IMR-90 (cell line): ENCODE measurements at regions not wholly inside any gene's neighbourhood (a gene's known extent, or its start where the extent isn't known, plus 50 kb on each side); places are given as distances from the start of the nearest gene placed in this dataset.

Experiments
- ATAC-seq: fragments of 200-7000 bp; cut with Tn5 transposase; 2 replicates; pipeline ENCODE4 v1.9.1; 2020; ENCODE audit warnings: low read depth, mild to moderate bottlenecking, moderate library complexity
- BruUV-seq: library from RNA; stranded (reverse); fragments of 400-500 nt; replicated peaks from 2 replicates; lab custom pipeline; 2021; lab: Mats Ljungman, UMichigan
- CTCF ChIA-PET: fragments of 300-600 bp; formaldehyde crosslinking; extraction: SDS; loops from one replicate; lab custom pipeline; 2021; ENCODE audit warnings: antibody characterized with exemption; lab: Yijun Ruan, JAX
- POLR2A ChIA-PET: fragments of 300-600 bp; sonication (Branson Sonifier 250); formaldehyde crosslinking; loops from one replicate; lab custom pipeline; 2022; ENCODE audit warnings: antibody characterized with exemption; ENCODE audit not compliant: unreplicated experiment; lab: Charles Lee
- DNase-seq: peaks from one replicate; pipeline ENCODE4 v3.0.0; 2013
- H2AFZ ChIP-seq: replicated peaks from 2 replicates; pipeline ENCODE3; 2013; ENCODE audit warnings: low read length, mild to moderate bottlenecking; ENCODE audit not compliant: poor library complexity
- H2AK5ac ChIP-seq: 2 replicates; pipeline ENCODE4 v1.6.1; 2013; ENCODE audit warnings: low read depth, low read length, inconsistent platforms
- H2AK9ac ChIP-seq: replicated peaks from 2 replicates; pipeline ENCODE3; 2013; ENCODE audit warnings: mild to moderate bottlenecking, low read depth, low read length, moderate library complexity; ENCODE audit not compliant: poor library complexity
- H2BK120ac ChIP-seq: 2 replicates; pipeline ENCODE4 v1.6.1; 2013; ENCODE audit warnings: low read depth, low read length, inconsistent platforms
- H2BK15ac ChIP-seq: 3 replicates; pipeline ENCODE4 v1.6.1; 2013; ENCODE audit warnings: low read depth, low read length, inconsistent platforms
- H2BK20ac ChIP-seq: 2 replicates; pipeline ENCODE4 v1.6.1; 2013; ENCODE audit warnings: low read depth, mild to moderate bottlenecking, inconsistent platforms, low read length, moderate library complexity
- H2BK5ac ChIP-seq: 2 replicates; pipeline ENCODE4 v1.6.1; 2013; ENCODE audit warnings: mild to moderate bottlenecking, low read depth, low read length, inconsistent platforms; ENCODE audit not compliant: poor library complexity, severe bottlenecking
- H3K14ac ChIP-seq: replicated peaks from 2 replicates; pipeline ENCODE4 v1.6.1; 2013; ENCODE audit warnings: low read depth, low read length, inconsistent platforms
- H3K18ac ChIP-seq: 2 replicates; pipeline ENCODE4 v1.6.1; 2013; ENCODE audit warnings: low read depth, low read length, control low read depth
- H3K23ac ChIP-seq: 2 replicates; pipeline ENCODE4 v1.6.1; 2013; ENCODE audit warnings: low read depth, low read length, inconsistent platforms
- H3K27ac ChIP-seq: 2 replicates; pipeline ENCODE4 v1.5.1; 2013; ENCODE audit warnings: mild to moderate bottlenecking, control low read depth, low read length; ENCODE audit not compliant: insufficient read depth
- H3K27me3 ChIP-seq: 2 replicates; pipeline ENCODE4 v1.6.1; 2013; ENCODE audit warnings: low read length; ENCODE audit not compliant: control insufficient read depth, insufficient read depth
- H3K36me3 ChIP-seq: 2 replicates; pipeline ENCODE4 v1.6.1; 2013; ENCODE audit warnings: low read length, mixed read lengths; ENCODE audit not compliant: control insufficient read depth, insufficient read depth
- H3K4ac ChIP-seq: 2 replicates; pipeline ENCODE4 v1.6.1; 2013; ENCODE audit warnings: low read depth, low read length, inconsistent platforms
- H3K4me1 ChIP-seq: 2 replicates; pipeline ENCODE4 v1.6.1; 2013; ENCODE audit warnings: low read length, mixed read lengths; ENCODE audit not compliant: control insufficient read depth, insufficient read depth
- H3K4me2 ChIP-seq: 2 replicates; pipeline ENCODE4 v1.6.1; 2013; ENCODE audit warnings: low read depth, mild to moderate bottlenecking, control low read depth, low read length, moderate library complexity
- H3K4me3 ChIP-seq: 2 replicates; pipeline ENCODE4 v1.5.1; 2013; ENCODE audit warnings: low read depth, mild to moderate bottlenecking, control low read depth, low read length, moderate library complexity; ENCODE audit not compliant: insufficient read depth
- H3K56ac ChIP-seq: 2 replicates; pipeline ENCODE4 v1.6.1; 2013; ENCODE audit warnings: low read length, inconsistent platforms; ENCODE audit not compliant: insufficient read depth; ENCODE audit errors: extremely low read depth
- H3K79me1 ChIP-seq, 2 experiments: 2 replicates each; pipeline ENCODE4 v1.6.1; 2013; ENCODE audit warnings: low read length in 2 of 2, inconsistent platforms in 1 of 2, low read depth in 1 of 2
- H3K9ac ChIP-seq: 2 replicates; pipeline ENCODE4 v1.6.1; 2013; ENCODE audit warnings: low read depth, low read length, control low read depth
- H3K9me1 ChIP-seq: 2 replicates; pipeline ENCODE4 v1.6.1; 2013; ENCODE audit warnings: low read length, inconsistent platforms; ENCODE audit not compliant: insufficient read depth
- H3K9me3 ChIP-seq: 2 replicates; pipeline ENCODE4 v1.6.1; 2013; ENCODE audit warnings: low read length; ENCODE audit not compliant: control insufficient read depth, insufficient read depth
- H4K20me1 ChIP-seq: 2 replicates; pipeline ENCODE4 v1.6.1; 2013; ENCODE audit warnings: low read length, inconsistent platforms; ENCODE audit not compliant: insufficient read depth
- H4K5ac ChIP-seq: 2 replicates; pipeline ENCODE4 v1.6.1; 2013; ENCODE audit warnings: mild to moderate bottlenecking, low read depth, low read length, control low read depth
- H4K8ac ChIP-seq, 2 experiments: 2 replicates each; pipeline ENCODE4 v1.6.1; 2013; ENCODE audit warnings: low read depth in 2 of 2, low read length in 2 of 2, control low read depth in 1 of 2, inconsistent platforms in 1 of 2
- H4K91ac ChIP-seq: 2 replicates; pipeline ENCODE4 v1.6.1; 2013; ENCODE audit warnings: low read depth, low read length, inconsistent platforms; ENCODE audit not compliant: insufficient read depth
- CHD1 ChIP-seq: IDR thresholded peaks from 2 replicates; pipeline ENCODE4 v1.6.1; 2012; ENCODE audit warnings: low read depth, low read length, improper control_type of control experiment
- POLR2A ChIP-seq: IDR thresholded peaks from 2 replicates; pipeline ENCODE4 v1.6.1; 2012; ENCODE audit warnings: mild to moderate bottlenecking, low read depth, low read length
- USF2 ChIP-seq: fragments of 150-350 bp; IDR thresholded peaks from 2 replicates; pipeline ENCODE4 v1.6.1; 2017; ENCODE audit warnings: mild to moderate bottlenecking, antibody characterized with exemption, low read length, low read depth
- WGBS, 2 experiments: methylation state at CpG; one replicate each; pipeline versions ENCODE4 v1.1.5 to v1.1.7; 2013; ENCODE audit warnings: missing lambda C conversion rate in 2 of 2; ENCODE audit not compliant: insufficient read length in 1 of 2; ENCODE audit errors: extremely low coverage in 2 of 2; 5-methylcytosine and 5-hydroxymethylcytosine counted together
- dilution Hi-C: fragments of 300-500 bp; cut with HindIII; formaldehyde crosslinking; loops from one replicate; pipeline ENCODE4 v1.14.3; 2018; ENCODE audit warnings: low sequenced_read_pairs; ENCODE audit not compliant: unreplicated experiment
- in situ Hi-C: fragments of 300-500 bp; cut with MboI; formaldehyde crosslinking; loops from 3 replicates; pipeline ENCODE4 v1.14.3; 2019; ENCODE audit warnings: low sequenced_read_pairs, inconsistent platforms, mixed read lengths
- intact Hi-C: fragments of 100-400 bp; cut with micrococcal nuclease; formaldehyde crosslinking; loops from 2 replicates; pipeline ENCODE4 v1.10.0; 2022

DNA sequence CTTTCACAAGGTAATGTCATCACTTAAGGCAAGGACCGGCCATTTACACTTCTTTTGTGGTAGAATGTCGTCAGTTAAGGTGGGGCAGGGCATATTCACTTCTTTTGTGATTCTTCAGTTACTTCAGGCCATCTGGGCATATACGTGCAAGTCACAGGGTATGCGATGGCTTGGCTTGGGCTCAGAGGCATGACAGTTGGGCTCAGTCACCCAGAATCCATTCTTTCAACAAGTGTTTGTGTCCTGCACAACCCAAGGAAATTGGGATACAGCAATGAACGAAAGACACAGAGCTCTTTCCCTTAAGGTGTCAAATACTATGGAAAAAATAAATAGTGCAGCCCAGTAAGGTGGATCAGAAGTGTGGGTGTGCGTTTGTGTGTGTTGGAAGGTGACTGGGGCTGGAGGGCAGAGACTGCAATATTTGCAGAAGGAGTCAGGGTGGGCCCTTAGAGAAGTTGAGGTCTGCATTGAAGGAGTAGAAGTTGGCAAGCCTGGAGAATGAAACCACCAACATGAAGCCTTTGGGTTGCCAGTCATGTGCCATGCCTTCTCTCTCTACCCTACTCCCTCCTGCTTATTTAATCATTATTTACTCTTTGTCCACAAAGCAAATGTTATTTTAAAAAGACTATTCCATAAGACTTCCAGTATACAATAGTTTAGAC is 222.8 kb upstream of the PRKCQ start:
- no peaks in the 10 kb centered on the region for H3K79me1 ChIP-seq
- no peak overlapping the region for H3K9ac ChIP-seq
- no peak overlapping the region for H2AK5ac ChIP-seq
- H3K56ac ChIP-seq = no peak overlapping the region
- no peak overlapping the region for H3K4me3 ChIP-seq
- H2BK20ac ChIP-seq = no peak overlapping the region
- no peaks in the 10 kb centered on the region for H3K4me1 ChIP-seq
- H3K18ac ChIP-seq = no peak overlapping the region
- no peak overlapping the region for H2AK9ac ChIP-seq
- no peaks in the 10 kb centered on the region for H4K20me1 ChIP-seq
- WGBS, 2 experiments = 70% methylated on average over 2 of the region's 6 CpGs; no CpG with 5 or more reads in 1 of the 2 experiments
- no TSS peak for BruUV-seq
- no peaks in the 10 kb centered on the region for H3K9me1 ChIP-seq
- TF ChIP-seq USF2 (no peak), POLR2A (no peak), CHD1 (no peak)
- H2AFZ ChIP-seq = no peak overlapping the region
- H3K36me3 ChIP-seq = no peaks in the 10 kb centered on the region
- H2BK5ac ChIP-seq = no peak overlapping the region
- intact Hi-C loops = no loop called here
- no peak overlapping the region for H3K27ac ChIP-seq
- H4K8ac ChIP-seq = no peak overlapping the region
- no peak overlapping the region for H3K4me2 ChIP-seq
- in situ Hi-C loops = no loop called here
- H3K9me3 ChIP-seq = no peaks in the 10 kb centered on the region
- H3K14ac ChIP-seq = no peak overlapping the region
- H2BK15ac ChIP-seq = no peak overlapping the region
- H3K4ac ChIP-seq = no peak overlapping the region
- no peak overlapping the region for H3K23ac ChIP-seq
- no peaks in the 10 kb centered on the region; the same call in 1 of the 2 replicates for H3K27me3 ChIP-seq
- ChIA-PET CTCF (no interaction called here), POLR2A (no interaction called here)
- ATAC-seq = no peak
- dilution Hi-C loops = no loop called here
- H4K91ac ChIP-seq = no peak overlapping the region
- no peak for DNase-seq
- H4K5ac ChIP-seq = no peak overlapping the region
- no peak overlapping the region for H2BK120ac ChIP-seq
